ENCODE measurements at regions not wholly inside any gene's neighbourhood (a gene's known extent, or its start where the extent isn't known, plus 50 kb on each side); places are given as distances from the start of the nearest gene placed in this dataset.

GRCh38 chr3:21041621-21042020 lies 709.4 kb downstream of the ZNF385D start:
- Histone ChIP-seq H3K27ac (ENCODE audit: low read length) (no peak overlapping the region), H3K27me3 (ENCODE audit: control insufficient read depth, insufficient read depth, low read length) (no peaks in the 10 kb centered on the region), H3K36me3 (ENCODE audit: control insufficient read depth, insufficient read depth, low read length) (no peaks in the 10 kb centered on the region), H3K9me3 (ENCODE audit: control insufficient read depth, insufficient read depth, low read depth, low read length) (no peaks in the 10 kb centered on the region), H3K4me3 (ENCODE audit: low read depth in 2 of 2, low read length in 2 of 2) (no peak overlapping the region), H3K4me1 (ENCODE audit: control insufficient read depth, insufficient read depth, low read length) (no peaks in the 10 kb centered on the region)
- DNase-seq (ENCODE audit: low read depth, low spot score) (no peak), ATAC-seq (no peak)
- TF ChIP-seq POLR2AphosphoS5 (IDR thresholded peaks at IDR 0.05; ENCODE audit: low read depth, low read length): no peak
- TF ChIP-seq TCF7L2 (IDR thresholded peaks at IDR 0.05; ENCODE audit: low read depth, low read length): no peak
- no peak for TF ChIP-seq CTCF (IDR thresholded peaks at IDR 0.05)
- no peak for TF ChIP-seq SIN3A (IDR thresholded peaks at IDR 0.05; ENCODE audit: borderline replicate concordance, insufficient read depth, low read depth, low read length)
- TF ChIP-seq REST (IDR thresholded peaks at IDR 0.05; ENCODE audit: insufficient read depth in 1 of 2, low read depth in 2 of 2, low read length in 1 of 2): no peak
- in situ Hi-C loops (cut with HindIII; ENCODE audit: low pct_unique_long_range_greater_than_20kb, low sequenced_read_pairs): no loop called here
- no TSS peak for BruUV-seq (replicated peaks)
- ChIA-PET POLR2A (no interaction called here), CTCF (no interaction called here)
- intact Hi-C loops (cut with micrococcal nuclease; ENCODE audit: unreplicated experiment): no loop called here

GRCh38 chr3:21036888-21037287 lies 714.1 kb downstream of the ZNF385D start:
- no peaks in the 10 kb centered on the region for H3K4me1 ChIP-seq (ENCODE audit: control insufficient read depth, insufficient read depth, low read length)
- no TSS peak for BruUV-seq (replicated peaks)
- intact Hi-C loops (cut with micrococcal nuclease; ENCODE audit: unreplicated experiment) (no loop called here), in situ Hi-C loops (cut with HindIII; ENCODE audit: low pct_unique_long_range_greater_than_20kb, low sequenced_read_pairs) (no loop called here)
- H3K9me3 ChIP-seq (ENCODE audit: control insufficient read depth, insufficient read depth, low read depth, low read length): no peaks in the 10 kb centered on the region
- no peaks in the 10 kb centered on the region for H3K27me3 ChIP-seq (ENCODE audit: control insufficient read depth, insufficient read depth, low read length)
- H3K4me3 ChIP-seq (ENCODE audit: low read depth in 2 of 2, low read length in 2 of 2): no peak overlapping the region
- H3K27ac ChIP-seq (ENCODE audit: low read length): no peak overlapping the region
- H3K36me3 ChIP-seq (ENCODE audit: control insufficient read depth, insufficient read depth, low read length): no peaks in the 10 kb centered on the region
- TF ChIP-seq REST (IDR thresholded peaks at IDR 0.05; ENCODE audit: insufficient read depth in 1 of 2, low read depth in 2 of 2, low read length in 1 of 2): no peak
- TF ChIP-seq SIN3A (IDR thresholded peaks at IDR 0.05; ENCODE audit: borderline replicate concordance, insufficient read depth, low read depth, low read length): no peak
- TF ChIP-seq CTCF (IDR thresholded peaks at IDR 0.05): no peak
- TF ChIP-seq TCF7L2 (IDR thresholded peaks at IDR 0.05; ENCODE audit: low read depth, low read length): no peak
- no peak for TF ChIP-seq POLR2AphosphoS5 (IDR thresholded peaks at IDR 0.05; ENCODE audit: low read depth, low read length)
- ATAC-seq: no peak
- POLR2A ChIA-PET: no interaction called here
- DNase-seq (ENCODE audit: low read depth, low spot score): no peak
- CTCF ChIA-PET: no interaction called here

Data from Panc1 (cell line).